ENCODE measurements at regions not wholly inside any gene's neighbourhood (a gene's known extent, or its start where the extent isn't known, plus 50 kb on each side); places are given as distances from the start of the nearest gene placed in this dataset.

DNA sequence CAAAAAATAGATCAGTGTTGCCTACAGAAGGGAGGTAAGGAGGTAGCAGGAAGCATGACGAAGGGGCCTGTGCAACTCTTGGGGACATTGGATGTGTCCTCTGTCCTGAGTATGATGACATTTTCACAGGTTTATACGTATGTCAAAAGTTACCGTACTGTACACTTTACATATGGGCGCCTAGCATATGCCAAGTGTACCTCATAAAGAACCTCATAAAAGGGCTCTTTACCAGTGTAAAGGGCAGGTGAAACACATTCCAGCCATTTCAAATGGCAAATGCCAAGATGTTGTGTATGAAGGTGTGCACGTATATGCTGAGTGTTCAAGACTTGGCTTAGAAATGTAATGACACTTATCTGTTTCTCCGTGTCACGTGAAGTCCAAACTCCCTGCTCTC is 573.4 kb downstream of the EFNB2 start:
- TF ChIP-seq, protein P1, sequence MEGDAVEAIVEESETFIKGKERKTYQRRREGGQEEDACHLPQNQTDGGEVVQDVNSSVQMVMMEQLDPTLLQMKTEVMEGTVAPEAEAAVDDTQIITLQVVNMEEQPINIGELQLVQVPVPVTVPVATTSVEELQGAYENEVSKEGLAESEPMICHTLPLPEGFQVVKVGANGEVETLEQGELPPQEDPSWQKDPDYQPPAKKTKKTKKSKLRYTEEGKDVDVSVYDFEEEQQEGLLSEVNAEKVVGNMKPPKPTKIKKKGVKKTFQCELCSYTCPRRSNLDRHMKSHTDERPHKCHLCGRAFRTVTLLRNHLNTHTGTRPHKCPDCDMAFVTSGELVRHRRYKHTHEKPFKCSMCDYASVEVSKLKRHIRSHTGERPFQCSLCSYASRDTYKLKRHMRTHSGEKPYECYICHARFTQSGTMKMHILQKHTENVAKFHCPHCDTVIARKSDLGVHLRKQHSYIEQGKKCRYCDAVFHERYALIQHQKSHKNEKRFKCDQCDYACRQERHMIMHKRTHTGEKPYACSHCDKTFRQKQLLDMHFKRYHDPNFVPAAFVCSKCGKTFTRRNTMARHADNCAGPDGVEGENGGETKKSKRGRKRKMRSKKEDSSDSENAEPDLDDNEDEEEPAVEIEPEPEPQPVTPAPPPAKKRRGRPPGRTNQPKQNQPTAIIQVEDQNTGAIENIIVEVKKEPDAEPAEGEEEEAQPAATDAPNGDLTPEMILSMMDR (conservative IDR thresholded peaks at IDR 0.05; ENCODE audit: low read depth, low read length), result no peak
- no peak overlapping the region for H3K4me3 ChIP-seq (ENCODE audit: low read depth, low read length)

DNA sequence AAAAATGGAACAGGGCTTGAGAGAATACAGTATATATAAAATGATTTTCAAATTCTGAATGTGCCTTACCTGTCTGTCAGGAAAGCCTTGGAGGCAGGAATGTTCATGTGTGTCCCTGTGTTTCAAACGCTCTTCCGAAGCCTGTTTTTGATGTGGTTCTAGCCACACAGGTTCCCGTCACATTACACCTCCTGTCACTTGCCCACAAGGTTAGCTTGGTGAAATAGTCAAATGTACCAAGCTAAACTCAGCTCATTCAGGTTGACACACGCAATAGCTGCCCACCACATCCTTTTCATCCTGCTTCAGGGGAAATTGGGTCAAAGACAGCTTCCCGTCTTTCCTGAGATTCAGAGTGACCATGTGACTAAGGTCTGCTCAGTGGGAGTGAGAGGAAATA is 574.0 kb downstream of the EFNB2 start:
- DNase-seq (ENCODE audit: low read depth), result no peak
- TF ChIP-seq, protein P1 (conservative IDR thresholded peaks at IDR 0.05; ENCODE audit: low read depth, low read length), result no peak
- no peak overlapping the region for H3K4me3 ChIP-seq (ENCODE audit: low read depth, low read length)

More for the DNA sequence above, 573.4 kb downstream of the EFNB2 start:
- DNase-seq (ENCODE audit: low read depth), result no peak

DNA sequence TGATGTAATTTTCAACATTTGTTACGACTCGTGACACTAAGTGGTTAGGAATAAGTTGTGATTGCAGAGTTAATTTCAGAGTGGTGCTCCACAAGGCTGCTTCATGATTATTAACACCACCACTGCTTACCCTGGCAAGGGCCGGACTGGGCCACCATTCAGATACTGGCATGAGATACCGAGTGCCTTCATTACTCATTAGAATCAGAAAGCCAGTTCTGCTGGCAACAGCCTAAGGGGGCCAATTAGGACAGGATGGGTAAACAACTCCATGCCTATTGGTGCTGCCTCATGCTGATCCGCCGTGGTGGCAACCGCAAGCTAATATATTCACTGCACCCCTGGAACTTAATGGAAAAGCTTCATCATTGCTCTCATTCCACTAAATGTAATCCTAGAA is 575.1 kb downstream of the EFNB2 start:
- TF ChIP-seq, protein P1 (conservative IDR thresholded peaks at IDR 0.05; ENCODE audit: low read depth, low read length), result no peak
- H3K4me3 ChIP-seq (ENCODE audit: low read depth, low read length), result no peak overlapping the region
- DNase-seq (ENCODE audit: low read depth), result no peak

DNA sequence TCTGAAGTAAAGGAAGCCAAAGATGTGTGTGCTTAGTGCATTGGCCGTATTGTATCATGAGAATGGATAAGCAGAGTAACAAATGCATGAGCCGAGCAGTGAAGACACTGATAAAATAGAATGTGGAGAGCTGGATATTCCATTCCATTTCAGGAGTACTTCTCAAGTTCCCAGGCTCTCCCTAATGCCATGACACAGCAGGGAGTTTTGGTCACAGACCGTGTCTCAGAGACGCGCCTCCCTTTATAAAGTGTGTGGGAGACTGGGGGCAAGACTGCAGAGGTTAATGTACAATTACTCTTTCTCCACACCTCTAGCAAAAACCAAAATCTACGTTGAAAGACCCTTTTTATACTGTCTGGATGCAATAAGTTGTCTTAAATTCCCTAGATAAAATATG is 575.6 kb downstream of the EFNB2 start:
- no peak overlapping the region for H3K4me3 ChIP-seq (ENCODE audit: low read depth, low read length)
- no peak for DNase-seq (ENCODE audit: low read depth)
- TF ChIP-seq, protein P1 (conservative IDR thresholded peaks at IDR 0.05; ENCODE audit: low read depth, low read length), result no peak

DNA sequence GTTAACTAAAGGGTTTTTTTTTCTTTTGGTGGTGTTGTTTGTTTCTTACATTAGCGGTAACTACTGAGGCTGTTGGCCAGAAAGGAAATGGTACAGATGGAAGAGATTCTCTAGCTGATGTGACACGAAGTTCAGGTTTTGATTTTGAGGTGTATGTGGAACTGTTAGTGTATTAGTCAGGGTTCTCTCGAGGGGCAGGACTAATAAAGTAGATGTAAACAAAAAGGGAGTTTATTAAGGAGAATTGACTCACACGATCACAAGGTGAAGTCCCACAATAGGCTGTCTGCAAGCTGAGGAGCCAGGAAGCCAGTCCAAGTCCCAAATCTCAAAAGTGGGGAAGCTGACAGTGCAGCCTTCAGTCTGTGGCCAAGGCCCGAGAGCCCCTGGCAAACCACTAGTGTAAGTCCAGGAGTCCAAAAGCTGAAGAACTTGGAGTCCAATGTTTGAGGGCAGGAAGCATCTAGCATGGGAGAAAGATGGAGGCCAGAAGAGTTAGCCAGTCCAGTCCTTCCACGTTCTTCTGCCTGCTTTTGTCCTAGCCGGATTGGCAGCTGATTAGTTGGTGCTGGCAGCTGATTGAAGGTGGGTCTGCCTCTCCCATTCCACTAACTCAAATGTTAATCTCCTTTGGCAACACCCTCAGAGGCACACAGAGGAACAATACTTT is 577.6 kb downstream of the EFNB2 start:
- no peak for DNase-seq (ENCODE audit: low read depth)

DNA sequence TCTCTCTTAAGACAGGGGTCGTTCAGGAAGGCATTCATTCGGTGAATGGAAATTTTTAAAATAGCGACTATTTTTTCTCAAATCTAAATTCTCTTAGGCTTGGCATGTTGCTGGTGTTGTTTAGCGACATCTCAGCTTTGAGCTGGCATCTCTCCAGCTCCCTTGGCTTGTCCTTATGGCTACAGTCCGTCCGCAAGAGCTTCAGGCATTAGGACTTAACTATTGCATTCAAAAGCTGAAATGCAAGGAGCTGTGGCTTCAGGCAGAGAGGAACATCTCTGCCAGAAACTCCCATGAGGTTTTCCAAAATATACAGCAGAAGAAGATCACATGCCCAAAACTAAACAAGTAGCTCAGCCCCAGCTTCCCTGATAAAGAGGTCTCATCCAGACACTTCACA is 578.5 kb downstream of the EFNB2 start:
- DNase-seq (ENCODE audit: low read depth), result no peak
- TF ChIP-seq, protein P1 (conservative IDR thresholded peaks at IDR 0.05; ENCODE audit: low read depth, low read length), result no peak
- H3K4me3 ChIP-seq (ENCODE audit: low read depth, low read length), result no peak overlapping the region

More for the DNA sequence above, 577.6 kb downstream of the EFNB2 start:
- no peak overlapping the region for H3K4me3 ChIP-seq (ENCODE audit: low read depth, low read length)
- TF ChIP-seq, protein P1 (conservative IDR thresholded peaks at IDR 0.05; ENCODE audit: low read depth, low read length), result no peak

DNA sequence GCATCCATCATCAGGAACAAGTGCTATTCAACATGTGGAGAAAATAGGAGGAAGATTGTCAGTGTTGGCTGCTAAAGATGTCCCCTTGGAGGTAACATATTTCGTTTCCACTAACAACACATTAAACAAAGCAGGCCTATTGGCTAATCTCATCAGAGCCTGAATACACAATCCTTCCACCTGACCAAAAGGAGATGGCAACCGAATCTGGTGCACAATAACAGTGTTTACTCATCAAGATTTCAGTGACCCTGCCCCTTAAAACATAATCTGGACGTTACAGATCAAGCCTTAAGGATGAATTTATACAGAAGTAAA is 582.5 kb downstream of the EFNB2 start:
- no peak overlapping the region for H3K4me3 ChIP-seq (ENCODE audit: low read depth, low read length)
- no peak for DNase-seq (ENCODE audit: low read depth)
- TF ChIP-seq, protein P1 (conservative IDR thresholded peaks at IDR 0.05; ENCODE audit: low read depth, low read length), result no peak
